ENCODE measurements at regions not wholly inside any gene's neighbourhood (a gene's known extent, or its start where the extent isn't known, plus 50 kb on each side); places are given as distances from the start of the nearest gene placed in this dataset.

- intact Hi-C loops (cut with DNase I), result no loop called here
- TF ChIP-seq POLR2AphosphoS5 (IDR thresholded peaks at IDR 0.05) (no peak), EP300 (IDR thresholded peaks at IDR 0.05) (no peak), POLR2A (IDR thresholded peaks at IDR 0.05) (no peak)
- TF ChIP-seq, protein P1, sequence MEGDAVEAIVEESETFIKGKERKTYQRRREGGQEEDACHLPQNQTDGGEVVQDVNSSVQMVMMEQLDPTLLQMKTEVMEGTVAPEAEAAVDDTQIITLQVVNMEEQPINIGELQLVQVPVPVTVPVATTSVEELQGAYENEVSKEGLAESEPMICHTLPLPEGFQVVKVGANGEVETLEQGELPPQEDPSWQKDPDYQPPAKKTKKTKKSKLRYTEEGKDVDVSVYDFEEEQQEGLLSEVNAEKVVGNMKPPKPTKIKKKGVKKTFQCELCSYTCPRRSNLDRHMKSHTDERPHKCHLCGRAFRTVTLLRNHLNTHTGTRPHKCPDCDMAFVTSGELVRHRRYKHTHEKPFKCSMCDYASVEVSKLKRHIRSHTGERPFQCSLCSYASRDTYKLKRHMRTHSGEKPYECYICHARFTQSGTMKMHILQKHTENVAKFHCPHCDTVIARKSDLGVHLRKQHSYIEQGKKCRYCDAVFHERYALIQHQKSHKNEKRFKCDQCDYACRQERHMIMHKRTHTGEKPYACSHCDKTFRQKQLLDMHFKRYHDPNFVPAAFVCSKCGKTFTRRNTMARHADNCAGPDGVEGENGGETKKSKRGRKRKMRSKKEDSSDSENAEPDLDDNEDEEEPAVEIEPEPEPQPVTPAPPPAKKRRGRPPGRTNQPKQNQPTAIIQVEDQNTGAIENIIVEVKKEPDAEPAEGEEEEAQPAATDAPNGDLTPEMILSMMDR (IDR thresholded peaks at IDR 0.05), result no peak
- H3K9me3 ChIP-seq, result peaks cover 0 to 2% (median 0%) of the 10 kb centered on the region in 4 donors
- 74 to 76% methylated on average over 3 of the region's 3 CpGs for WGBS, 2 donors
- H3K27ac ChIP-seq, result no peak overlapping the region
- H3K4me1 ChIP-seq, result no peaks in the 10 kb centered on the region
- DNase-seq, result no peak
- H3K27me3 ChIP-seq, result no peaks in the 10 kb centered on the region
- H3K36me3 ChIP-seq, result no peaks in the 10 kb centered on the region
- H3K4me3 ChIP-seq, result no peak overlapping the region
Measured at GRCh38 chr4:17301869-17302268, 210.0 kb downstream of the QDPR start.

DNA sequence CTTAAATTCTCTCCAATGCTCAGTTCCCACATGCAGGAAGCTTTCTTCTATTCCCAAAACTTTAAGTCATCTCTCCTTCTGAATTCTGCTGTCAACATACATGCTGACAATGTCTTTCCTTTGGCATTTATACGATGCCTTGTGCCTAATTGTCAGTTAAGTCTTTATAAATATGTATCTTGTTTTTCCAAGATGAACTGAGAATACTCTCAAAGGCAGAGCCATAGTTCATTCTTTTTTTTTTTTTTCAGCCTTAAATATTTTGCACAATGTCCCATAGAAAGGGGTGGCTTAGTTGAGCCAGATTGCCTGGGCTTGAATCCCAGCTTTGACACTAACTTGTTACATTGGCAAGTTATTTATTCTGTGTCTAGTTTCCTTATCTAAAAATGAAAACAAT, 210.6 kb downstream of the QDPR start:
- H3K4me3 ChIP-seq, result no peak overlapping the region
- WGBS, 2 donors, result 38 to 78% methylated on average over 1 of the region's 1 CpG
- H3K4me1 ChIP-seq, result no peaks in the 10 kb centered on the region
- DNase-seq, result no peak
- no peak overlapping the region for H3K27ac ChIP-seq
- no peaks in the 10 kb centered on the region for H3K27me3 ChIP-seq
- peaks cover 0 to 2% (median 0%) of the 10 kb centered on the region in 4 donors for H3K9me3 ChIP-seq
- intact Hi-C loops (cut with DNase I), result no loop called here
- H3K36me3 ChIP-seq, result no peaks in the 10 kb centered on the region
- TF ChIP-seq POLR2A (IDR thresholded peaks at IDR 0.05) (no peak), EP300 (IDR thresholded peaks at IDR 0.05) (no peak), POLR2AphosphoS5 (IDR thresholded peaks at IDR 0.05) (no peak)
- TF ChIP-seq, protein P1 (IDR thresholded peaks at IDR 0.05), result no peak

DNA sequence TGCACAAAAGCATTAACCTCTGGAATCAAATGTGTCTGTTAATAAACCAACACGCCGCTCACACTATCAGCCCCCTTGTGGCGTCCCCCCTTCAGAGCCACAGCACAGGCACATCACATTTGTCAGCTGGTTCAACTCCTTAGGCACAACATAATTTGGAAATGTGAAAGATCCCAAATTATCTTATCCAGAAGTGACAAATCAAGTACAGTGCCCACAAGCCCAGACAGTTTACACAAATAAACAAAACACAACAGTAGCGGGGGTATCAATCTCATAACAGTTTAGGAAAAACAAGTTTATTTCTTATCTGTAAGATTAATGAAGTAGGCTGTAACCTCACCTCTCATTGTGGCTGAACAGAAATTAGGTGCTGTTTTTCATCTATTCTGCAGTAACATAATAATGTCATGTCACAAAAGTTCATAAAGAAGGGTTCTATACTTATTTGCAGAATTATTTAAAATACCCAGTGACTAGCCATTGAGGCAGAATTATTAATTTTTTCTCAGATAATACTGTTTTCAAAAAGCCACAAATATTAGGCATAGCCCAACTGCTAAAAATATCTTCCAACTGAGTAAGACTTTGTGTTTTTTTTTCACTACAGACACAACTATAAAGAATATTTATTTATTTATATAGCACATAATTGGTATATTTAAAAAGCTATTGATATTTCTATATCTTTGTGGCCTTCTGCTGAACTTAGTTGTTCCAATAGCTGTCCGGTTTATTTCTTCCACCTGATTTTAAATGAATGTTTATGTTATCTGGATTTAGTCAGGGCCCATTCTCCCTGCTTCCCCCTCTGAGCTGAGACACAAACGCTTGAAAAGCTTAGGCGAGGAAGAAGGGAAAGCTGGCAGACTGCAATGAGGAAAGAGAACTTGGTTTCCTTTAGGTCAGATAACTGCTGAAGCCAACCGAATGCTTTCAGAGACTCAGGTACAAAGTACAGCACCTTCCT, 214.7 kb downstream of the QDPR start:
- no peak overlapping the region for H3K4me3 ChIP-seq
- H3K27me3 ChIP-seq, result no peaks in the 10 kb centered on the region
- intact Hi-C loops (cut with DNase I), result no loop called here
- no peaks in the 10 kb centered on the region for H3K4me1 ChIP-seq
- 61 to 72% methylated on average over 8 of the region's 8 CpGs for WGBS, 2 donors
- no peaks in the 10 kb centered on the region for H3K36me3 ChIP-seq
- no peak overlapping the region for H3K27ac ChIP-seq
- TF ChIP-seq EP300 (IDR thresholded peaks at IDR 0.05), result no peak
- TF ChIP-seq POLR2AphosphoS5 (IDR thresholded peaks at IDR 0.05), result no peak
- TF ChIP-seq POLR2A (IDR thresholded peaks at IDR 0.05), result no peak
- TF ChIP-seq, protein P1 (IDR thresholded peaks at IDR 0.05), result no peak
- H3K9me3 ChIP-seq, result peaks cover 0 to 2% (median 0%) of the 10 kb centered on the region in 4 donors
- no peak for DNase-seq

DNA sequence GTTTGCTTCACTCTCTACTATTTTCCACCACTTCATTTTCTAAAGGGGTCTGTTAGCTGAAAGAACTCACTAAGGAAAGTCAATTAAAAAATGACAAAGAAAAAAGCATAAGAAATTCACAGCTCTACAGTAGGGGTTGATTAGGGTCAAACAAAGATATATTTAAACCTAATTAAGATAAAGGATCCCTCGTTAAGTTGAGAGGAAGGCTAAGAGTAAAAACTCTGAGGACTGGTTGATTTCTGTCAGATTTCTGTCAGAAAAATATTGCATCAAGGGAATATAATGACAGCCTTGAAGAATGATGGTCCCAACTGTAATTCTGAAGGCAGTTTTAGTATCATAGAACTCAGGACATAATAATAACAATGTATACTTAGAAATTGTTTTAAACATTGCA, 218.0 kb downstream of the QDPR start:
- no peaks in the 10 kb centered on the region for H3K27me3 ChIP-seq
- H3K4me1 ChIP-seq, result no peaks in the 10 kb centered on the region
- 33 to 66% methylated on average over 1 of the region's 1 CpG for WGBS, 2 donors
- DNase-seq, result no peak
- H3K4me3 ChIP-seq, result no peak overlapping the region
- H3K27ac ChIP-seq, result no peak overlapping the region
- intact Hi-C loops (cut with DNase I), result no loop called here
- TF ChIP-seq POLR2A (IDR thresholded peaks at IDR 0.05) (no peak), EP300 (IDR thresholded peaks at IDR 0.05) (no peak), POLR2AphosphoS5 (IDR thresholded peaks at IDR 0.05) (no peak)
- TF ChIP-seq, protein P1 (IDR thresholded peaks at IDR 0.05), result no peak
- H3K36me3 ChIP-seq, result no peaks in the 10 kb centered on the region
- H3K9me3 ChIP-seq, result no peaks in the 10 kb centered on the region

All from sigmoid colon (tissue), 6 donors.